Endothelial cell of umbilical vein (primary cell): ENCODE measurements at regions not wholly inside any gene's neighbourhood (a gene's known extent, or its start where the extent isn't known, plus 50 kb on each side); places are given as distances from the start of the nearest gene placed in this dataset.

Source experiments
- BruUV-seq: library from RNA; stranded (reverse); fragments of 400-500 nt; replicated peaks from 2 replicates; lab custom pipeline; 2021; lab: Mats Ljungman, UMichigan
- CTCF ChIA-PET: fragments of 300-600, 350-600 bp; sonication (Branson Sonifier 250); formaldehyde crosslinking; loops from one replicate; lab custom pipeline; 2021; ENCODE audit warnings: antibody characterized with exemption, inconsistent platforms; lab: Charles Lee
- POLR2A ChIA-PET: fragments of 300-600, 350-600 bp; sonication (Branson Sonifier 250); formaldehyde crosslinking; loops from one replicate; lab custom pipeline; 2021; ENCODE audit warnings: antibody characterized with exemption, inconsistent platforms; lab: Charles Lee
- DNase-seq: peaks from one replicate; pipeline ENCODE4 v3.0.0-alpha.2; 2011; ENCODE audit warnings: low read depth, low spot score
- FAIRE-seq: peaks from 2 replicates; lab custom pipeline; 2011; peaks lifted over from hg19 to GRCh38; lab: Jason Lieb, UNC
- H2AFZ ChIP-seq: 2 replicates; pipeline ENCODE4 v1.6.0; 2012; ENCODE audit warnings: low read depth, low read length, control low read depth, inconsistent platforms
- H3K27ac ChIP-seq: 2 replicates; pipeline ENCODE4 v1.5.1; 2011; ENCODE audit warnings: low read depth, mild to moderate bottlenecking, control low read depth, low read length, moderate library complexity; ENCODE audit not compliant: insufficient read depth
- H3K27me3 ChIP-seq, 2 experiments: 2 replicates each; pipeline versions ENCODE4 v1.6.0 to v1.6.1; 2011; ENCODE audit warnings: low read length in 2 of 2, mixed read lengths in 1 of 2; ENCODE audit not compliant: control insufficient read depth in 2 of 2, insufficient read depth in 2 of 2
- H3K36me3 ChIP-seq, 2 experiments: 2 replicates in 1 of 2; 3 replicates in 1 of 2; pipeline ENCODE4 v1.5.1; 2011; ENCODE audit warnings: low read length in 2 of 2, mild to moderate bottlenecking in 1 of 2, moderate library complexity in 1 of 2; ENCODE audit not compliant: control insufficient read depth in 2 of 2, insufficient read depth in 2 of 2; ENCODE audit errors: extremely low read depth in 1 of 2
- H3K4me1 ChIP-seq: 3 replicates; pipeline ENCODE4 v1.5.1; 2011; ENCODE audit warnings: mild to moderate bottlenecking, low read length; ENCODE audit not compliant: control insufficient read depth, insufficient read depth; ENCODE audit errors: extremely low read depth
- H3K4me2 ChIP-seq: 2 replicates; pipeline ENCODE4 v1.6.1; 2011; ENCODE audit warnings: low read length, control low read depth, mixed read lengths; ENCODE audit not compliant: insufficient read depth
- H3K4me3 ChIP-seq, 3 experiments: fragments of 200-600 bp in 1 of 3; sonication (generic), shearing (Covaris generic) in 1 of 3; replicated peaks in 1 of 3; 2 replicates each; pipeline ENCODE4 v1.5.1; 2011 to 2016; ENCODE audit warnings: control low read depth in 3 of 3, low read length in 3 of 3, mild to moderate bottlenecking in 2 of 3, inconsistent platforms in 1 of 3, low read depth in 1 of 3, moderate library complexity in 1 of 3; ENCODE audit not compliant: insufficient read depth in 1 of 3
- H3K79me2 ChIP-seq: 2 replicates; pipeline ENCODE4 v1.6.0; 2012; ENCODE audit warnings: low read length, inconsistent platforms; ENCODE audit not compliant: control insufficient read depth, insufficient read depth
- H3K9ac ChIP-seq: replicated peaks from 2 replicates; pipeline ENCODE3; 2011; ENCODE audit warnings: low read length, control low read depth; ENCODE audit not compliant: insufficient read depth; ENCODE audit errors: extremely low read depth
- H3K9me1 ChIP-seq: replicated peaks from 3 replicates; pipeline ENCODE4 v1.6.0; 2011; ENCODE audit warnings: mild to moderate bottlenecking, low read length; ENCODE audit not compliant: control insufficient read depth, insufficient read depth; ENCODE audit errors: extremely low read depth
- H3K9me3 ChIP-seq: replicated peaks from 2 replicates; pipeline ENCODE4 v1.5.1; 2012; ENCODE audit warnings: low read length, inconsistent platforms; ENCODE audit not compliant: control insufficient read depth, insufficient read depth
- H4K20me1 ChIP-seq: replicated peaks from 2 replicates; pipeline ENCODE3; 2011; ENCODE audit warnings: mild to moderate bottlenecking, low read length; ENCODE audit not compliant: control insufficient read depth, insufficient read depth; ENCODE audit errors: extremely low read depth
- EZH2 ChIP-seq: IDR thresholded peaks from 2 replicates; pipeline ENCODE4 v1.6.1; 2012; ENCODE audit warnings: borderline replicate concordance, low read depth, mild to moderate bottlenecking, moderate library complexity, low read length, inconsistent platforms; ENCODE audit not compliant: severe bottlenecking
- FOS ChIP-seq: IDR thresholded peaks from 2 replicates; pipeline ENCODE4 v1.6.1; 2011; ENCODE audit warnings: mild to moderate bottlenecking, low read length, moderate library complexity, borderline replicate concordance; ENCODE audit not compliant: insufficient read depth
- GATA2 ChIP-seq: IDR thresholded peaks from 2 replicates; pipeline ENCODE4 v1.7.0; 2011; ENCODE audit warnings: low read depth, mild to moderate bottlenecking, moderate library complexity, mixed read lengths, low read length; ENCODE audit not compliant: insufficient read length, insufficient read depth
- JUN ChIP-seq: IDR thresholded peaks from 2 replicates; pipeline ENCODE4 v1.6.1; 2011; ENCODE audit warnings: borderline replicate concordance, low read depth; ENCODE audit not compliant: insufficient read length, insufficient read depth
- MYC ChIP-seq: IDR thresholded peaks from one replicate; pipeline ENCODE4 v1.6.1; 2011; ENCODE audit warnings: mild to moderate bottlenecking, low read depth, low read length
- POLR2A ChIP-seq: IDR thresholded peaks from 2 replicates; pipeline ENCODE4 v1.6.1; 2012; ENCODE audit warnings: low read depth, mild to moderate bottlenecking, control low read depth, low read length
- POLR2AphosphoS5 ChIP-seq: IDR thresholded peaks from 2 replicates; pipeline ENCODE4 v1.6.1; 2012; ENCODE audit warnings: low read depth, mild to moderate bottlenecking, control low read depth, low read length, moderate library complexity; ENCODE audit not compliant: insufficient read depth
- dilution Hi-C: fragments of 300-500 bp; cut with MboI; formaldehyde crosslinking; loops from one replicate; pipeline ENCODE4 v1.15.0; 2019; ENCODE audit warnings: low sequenced_read_pairs; ENCODE audit not compliant: extremely low pct_ligation_motif_present
- intact Hi-C: fragments of 100-400 bp; cut with micrococcal nuclease; formaldehyde crosslinking; loops from one replicate; pipeline ENCODE4 v1.10.0; 2022
- TF ChIP-seq, protein P1 (sequence below), 2 donors: IDR thresholded peaks; 1 replicate in 1 of 2; 2 replicates in 1 of 2; pipeline ENCODE4 v1.5.1; 2011; ENCODE audit warnings: low read length in 2 of 2, mild to moderate bottlenecking in 2 of 2, moderate library complexity in 2 of 2, control low read depth in 1 of 2, inconsistent platforms in 1 of 2, low read depth in 1 of 2; ENCODE audit not compliant: insufficient read depth in 1 of 2; ENCODE audit errors: extremely low read depth in 1 of 2
- TF ChIP-seq, protein P2 (sequence below): IDR thresholded peaks from 2 replicates; pipeline ENCODE4 v1.6.1; 2011; ENCODE audit not compliant: insufficient read depth, insufficient read length

DNA sequence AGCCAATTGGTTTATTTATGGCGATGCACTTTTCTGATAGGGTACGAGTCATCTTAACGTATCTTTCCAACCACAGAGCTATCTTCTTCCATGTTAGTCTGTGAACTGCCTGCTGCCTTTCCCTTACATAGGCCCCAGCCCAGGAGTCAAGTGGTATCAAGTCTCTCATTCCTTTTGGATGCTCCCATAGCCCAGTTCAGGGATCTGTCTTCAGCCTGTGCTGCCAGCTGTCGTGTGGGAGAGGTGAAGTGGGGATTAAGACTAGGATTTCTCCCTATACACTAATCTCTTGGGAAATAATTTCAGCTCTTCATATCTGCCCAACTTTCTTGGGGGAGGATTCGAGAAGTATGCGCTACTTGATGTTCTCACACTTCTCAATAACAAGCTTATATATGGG is 475.7 kb downstream of the EBF1 start:
- Histone ChIP-seq H3K9ac (no peak overlapping the region), H3K4me1 (no peaks in the 10 kb centered on the region), H3K27me3 (no peaks in the 10 kb centered on the region), H4K20me1 (no peaks in the 10 kb centered on the region), H3K36me3 (no peaks in the 10 kb centered on the region), H3K9me3 (peaks cover 2% of the 10 kb centered on the region), H3K79me2 (no peaks in the 10 kb centered on the region), H3K9me1 (no peaks in the 10 kb centered on the region), H3K27ac (no peak overlapping the region), H3K4me2 (no peak overlapping the region), H3K4me3 (no peak overlapping the region), H2AFZ (no peak overlapping the region)
- BruUV-seq: no TSS peak
- TF ChIP-seq POLR2A (no peak), GATA2 (no peak), FOS (no peak), POLR2AphosphoS5 (no peak), EZH2 (no peak), JUN (no peak), MYC (no peak)
- TF ChIP-seq, protein P1, sequence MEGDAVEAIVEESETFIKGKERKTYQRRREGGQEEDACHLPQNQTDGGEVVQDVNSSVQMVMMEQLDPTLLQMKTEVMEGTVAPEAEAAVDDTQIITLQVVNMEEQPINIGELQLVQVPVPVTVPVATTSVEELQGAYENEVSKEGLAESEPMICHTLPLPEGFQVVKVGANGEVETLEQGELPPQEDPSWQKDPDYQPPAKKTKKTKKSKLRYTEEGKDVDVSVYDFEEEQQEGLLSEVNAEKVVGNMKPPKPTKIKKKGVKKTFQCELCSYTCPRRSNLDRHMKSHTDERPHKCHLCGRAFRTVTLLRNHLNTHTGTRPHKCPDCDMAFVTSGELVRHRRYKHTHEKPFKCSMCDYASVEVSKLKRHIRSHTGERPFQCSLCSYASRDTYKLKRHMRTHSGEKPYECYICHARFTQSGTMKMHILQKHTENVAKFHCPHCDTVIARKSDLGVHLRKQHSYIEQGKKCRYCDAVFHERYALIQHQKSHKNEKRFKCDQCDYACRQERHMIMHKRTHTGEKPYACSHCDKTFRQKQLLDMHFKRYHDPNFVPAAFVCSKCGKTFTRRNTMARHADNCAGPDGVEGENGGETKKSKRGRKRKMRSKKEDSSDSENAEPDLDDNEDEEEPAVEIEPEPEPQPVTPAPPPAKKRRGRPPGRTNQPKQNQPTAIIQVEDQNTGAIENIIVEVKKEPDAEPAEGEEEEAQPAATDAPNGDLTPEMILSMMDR (IDR thresholded peaks at IDR 0.05; ENCODE audit: extremely low read depth in 1 of 2, insufficient read depth in 1 of 2, low read depth in 1 of 2, low read length in 2 of 2): no peak
- TF ChIP-seq, protein P2, sequence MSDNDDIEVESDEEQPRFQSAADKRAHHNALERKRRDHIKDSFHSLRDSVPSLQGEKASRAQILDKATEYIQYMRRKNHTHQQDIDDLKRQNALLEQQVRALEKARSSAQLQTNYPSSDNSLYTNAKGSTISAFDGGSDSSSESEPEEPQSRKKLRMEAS: no peak
- intact Hi-C loops: no loop called here
- DNase-seq (no peak), FAIRE-seq (no peak)
- ChIA-PET CTCF (no interaction called here), POLR2A (no interaction called here)
- dilution Hi-C loops: no loop called here
